Kidney (tissue), 13 donors: ENCODE measurements at regions not wholly inside any gene's neighbourhood (a gene's known extent, or its start where the extent isn't known, plus 50 kb on each side); places are given as distances from the start of the nearest gene placed in this dataset.

Experiments used
- DNase-seq, 5 donors: peaks; one replicate each; pipeline ENCODE4 v3.0.0-alpha.2; 2013 to 2020
- FAIRE-seq: peaks from 2 replicates; lab custom pipeline; 2012; peaks lifted over from hg19 to GRCh38; lab: Jason Lieb, UNC
- H3K27ac ChIP-seq, 2 donors: one replicate each; pipeline ENCODE4 v1.7.0; 2013; ENCODE audit warnings: low read depth in 2 of 2, low read length in 2 of 2, inconsistent platforms in 1 of 2
- H3K27me3 ChIP-seq: one replicate; pipeline ENCODE4 v1.7.1; 2013; ENCODE audit warnings: low read length, inconsistent platforms; ENCODE audit not compliant: control insufficient read depth, insufficient read depth
- H3K36me3 ChIP-seq, 3 donors: one replicate each; pipeline versions ENCODE4 v1.7.0 to v1.7.1; 2013; ENCODE audit warnings: low read length in 3 of 3, control low read depth in 1 of 3, inconsistent platforms in 1 of 3; ENCODE audit not compliant: insufficient read depth in 3 of 3, control insufficient read depth in 2 of 3
- H3K4me1 ChIP-seq, 3 donors: one replicate each; pipeline versions ENCODE4 v1.7.0 to v1.7.1; 2013; ENCODE audit warnings: low read length in 3 of 3, inconsistent platforms in 1 of 3, low read depth in 1 of 3; ENCODE audit not compliant: control insufficient read depth in 2 of 3, insufficient read depth in 2 of 3
- H3K4me3 ChIP-seq, 3 donors: one replicate each; pipeline versions ENCODE4 v1.7.0 to v1.8.1; 2013; ENCODE audit warnings: low read length in 3 of 3, control low read depth in 1 of 3, inconsistent platforms in 1 of 3
- H3K9ac ChIP-seq, 3 donors: one replicate each; pipeline versions ENCODE4 v1.7.0 to v1.7.1; 2013; ENCODE audit warnings: low read length in 3 of 3, control low read depth in 1 of 3, inconsistent platforms in 1 of 3
- H3K9me3 ChIP-seq, 3 donors: one replicate each; pipeline versions ENCODE4 v1.7.0 to v1.7.1; 2013; ENCODE audit warnings: low read length in 3 of 3, control low read depth in 1 of 3, inconsistent platforms in 1 of 3; ENCODE audit not compliant: control insufficient read depth in 2 of 3, insufficient read depth in 1 of 3
- intact Hi-C: fragments of 100-400 bp; cut with DNase I; formaldehyde crosslinking; loops from one replicate; pipeline ENCODE4 v1.11.1; 2022
- TF ChIP-seq, protein P1 (sequence below): IDR thresholded peaks from 3 replicates; pipeline ENCODE4 v1.5.1; 2012; ENCODE audit warnings: mild to moderate bottlenecking, moderate library complexity, borderline replicate concordance; ENCODE audit not compliant: insufficient read depth; ENCODE audit errors: extremely low read depth
- donor health status: control.
- donor health status: control.
- donor health status: control.
- donor health status: control.
- donor health status: control.
- donor health status: DM: yes; HTN: yes; CAD: no.
- donor health status: Normal renal cell carcinoma (clear cell type).

DNA sequence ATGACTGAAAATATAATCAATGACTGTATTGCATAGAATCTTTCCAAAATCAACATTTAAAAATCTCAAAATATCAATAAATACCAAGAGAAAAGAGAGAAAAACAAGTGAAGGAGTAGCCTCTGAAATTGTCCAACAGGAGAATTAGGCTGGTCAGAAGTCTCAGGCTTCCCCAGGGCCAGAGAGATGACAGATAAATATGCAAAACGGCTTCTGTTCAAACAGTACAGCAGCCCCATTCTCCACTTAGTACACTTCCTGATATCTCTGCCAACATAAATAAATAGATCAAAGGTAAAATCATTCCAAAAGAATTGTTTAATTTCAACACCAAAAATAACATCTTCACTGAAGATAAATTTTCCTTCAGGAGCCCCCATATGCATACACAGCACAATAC, 204.7 kb upstream of the GABRA2 start:
- Histone ChIP-seq H3K27ac (no peak overlapping the region), H3K36me3 (no peaks in the 10 kb centered on the region), H3K9ac (no peak overlapping the region), H3K4me3 (no peak overlapping the region), H3K4me1 (no peaks in the 10 kb centered on the region), H3K27me3 (no peaks in the 10 kb centered on the region), H3K9me3 (no peaks in the 10 kb centered on the region)
- no peak for FAIRE-seq
- intact Hi-C loops, result no loop called here
- no peak for DNase-seq
- TF ChIP-seq, protein P1, sequence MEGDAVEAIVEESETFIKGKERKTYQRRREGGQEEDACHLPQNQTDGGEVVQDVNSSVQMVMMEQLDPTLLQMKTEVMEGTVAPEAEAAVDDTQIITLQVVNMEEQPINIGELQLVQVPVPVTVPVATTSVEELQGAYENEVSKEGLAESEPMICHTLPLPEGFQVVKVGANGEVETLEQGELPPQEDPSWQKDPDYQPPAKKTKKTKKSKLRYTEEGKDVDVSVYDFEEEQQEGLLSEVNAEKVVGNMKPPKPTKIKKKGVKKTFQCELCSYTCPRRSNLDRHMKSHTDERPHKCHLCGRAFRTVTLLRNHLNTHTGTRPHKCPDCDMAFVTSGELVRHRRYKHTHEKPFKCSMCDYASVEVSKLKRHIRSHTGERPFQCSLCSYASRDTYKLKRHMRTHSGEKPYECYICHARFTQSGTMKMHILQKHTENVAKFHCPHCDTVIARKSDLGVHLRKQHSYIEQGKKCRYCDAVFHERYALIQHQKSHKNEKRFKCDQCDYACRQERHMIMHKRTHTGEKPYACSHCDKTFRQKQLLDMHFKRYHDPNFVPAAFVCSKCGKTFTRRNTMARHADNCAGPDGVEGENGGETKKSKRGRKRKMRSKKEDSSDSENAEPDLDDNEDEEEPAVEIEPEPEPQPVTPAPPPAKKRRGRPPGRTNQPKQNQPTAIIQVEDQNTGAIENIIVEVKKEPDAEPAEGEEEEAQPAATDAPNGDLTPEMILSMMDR, result no peak

DNA sequence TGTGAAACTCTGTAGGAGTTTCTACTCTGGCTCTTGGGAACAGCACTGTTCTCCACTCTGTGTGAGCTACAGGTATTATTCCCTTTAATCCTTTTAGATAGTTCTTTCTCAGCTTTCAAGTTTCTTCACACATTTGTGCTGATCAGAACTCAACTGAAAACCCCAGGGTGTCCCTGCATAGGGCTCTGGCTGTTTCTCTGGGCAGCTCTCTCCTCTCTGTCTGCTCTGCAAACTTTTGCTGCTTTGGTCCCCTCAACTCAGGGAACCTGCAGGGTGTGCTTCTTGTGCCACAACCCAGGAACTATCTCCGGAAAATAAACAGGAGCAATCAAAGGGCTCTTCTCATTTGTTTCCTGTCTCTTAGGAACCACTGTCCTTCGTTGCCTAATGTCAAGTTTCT, 196.6 kb upstream of the GABRA2 start:
- Histone ChIP-seq H3K9ac (no peak overlapping the region), H3K27ac (no peak overlapping the region), H3K4me1 (no peaks in the 10 kb centered on the region), H3K9me3 (no peaks in the 10 kb centered on the region), H3K27me3 (no peaks in the 10 kb centered on the region), H3K36me3 (no peaks in the 10 kb centered on the region), H3K4me3 (no peak overlapping the region)
- TF ChIP-seq, protein P1, result no peak
- DNase-seq, result no peak
- FAIRE-seq, result no peak
- intact Hi-C loops, result no loop called here

DNA sequence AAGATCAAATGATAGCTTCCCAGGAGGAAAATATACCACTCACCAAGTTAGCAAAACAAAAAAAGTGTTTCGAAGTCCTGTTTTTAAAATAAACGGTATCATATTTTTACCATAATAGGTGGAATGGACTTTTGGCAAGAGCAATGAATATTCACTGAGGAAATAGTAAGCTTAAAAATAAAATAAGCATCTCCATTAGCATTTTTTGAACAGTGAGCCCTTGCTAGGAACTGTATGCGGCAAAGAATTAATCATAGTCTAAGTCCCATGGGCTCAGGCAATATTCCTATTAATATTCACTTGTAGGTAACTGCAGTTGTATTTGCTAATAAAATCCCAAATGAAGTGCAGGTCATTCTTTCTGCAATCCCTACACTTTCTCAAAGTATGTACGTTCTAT, 191.7 kb upstream of the GABRA2 start:
- intact Hi-C loops, result no loop called here
- TF ChIP-seq, protein P1, result no peak
- FAIRE-seq (no peak), DNase-seq (no peak)
- Histone ChIP-seq H3K27me3 (no peaks in the 10 kb centered on the region), H3K4me3 (no peak overlapping the region), H3K27ac (no peak overlapping the region), H3K9ac (no peak overlapping the region), H3K9me3 (no peaks in the 10 kb centered on the region), H3K4me1 (no peaks in the 10 kb centered on the region), H3K36me3 (no peaks in the 10 kb centered on the region)

DNA sequence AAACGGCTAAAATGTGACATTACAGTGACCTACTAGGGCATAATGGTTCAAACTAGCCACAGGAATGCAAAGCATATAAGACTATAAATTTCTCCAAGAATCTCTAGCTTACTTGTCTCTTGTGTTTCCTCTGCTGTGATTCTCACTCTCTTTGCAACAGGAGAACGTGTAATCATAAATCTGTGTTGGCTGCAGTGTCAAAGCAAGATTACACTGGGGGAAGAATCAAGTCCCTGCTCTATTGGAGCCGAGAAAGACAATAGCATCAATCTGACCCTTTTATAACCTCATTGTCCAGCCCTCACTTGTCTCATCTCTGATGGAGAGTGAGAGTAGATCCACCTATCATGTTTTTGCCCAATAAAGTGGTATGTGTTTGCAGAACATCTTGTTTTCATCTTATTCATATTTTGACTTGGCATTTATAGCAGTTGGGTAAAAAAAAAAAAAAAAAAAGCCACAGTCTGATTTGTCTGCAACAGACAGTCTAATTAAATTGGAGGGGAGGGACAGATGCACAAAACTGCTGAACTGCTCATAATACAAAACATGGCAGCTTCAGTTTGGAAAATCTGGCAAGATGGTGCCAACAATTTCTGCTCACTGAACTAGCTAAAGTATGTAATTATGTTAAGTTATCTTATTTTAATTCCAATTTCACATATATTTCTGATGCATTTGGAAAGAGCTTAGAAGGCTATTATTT, 165.0 kb upstream of the GABRA2 start:
- TF ChIP-seq, protein P1, result no peak
- FAIRE-seq, result no peak

More for the DNA sequence above, 165.0 kb upstream of the GABRA2 start:
- no peaks in the 10 kb centered on the region for H3K27me3 ChIP-seq
- peak in 3 of 5 donors; percentile 23 to 77 (median 66) for DNase-seq
- H3K36me3 ChIP-seq, result no peaks in the 10 kb centered on the region
- no peak overlapping the region for H3K27ac ChIP-seq
- intact Hi-C loops, result no loop called here
- no peaks in the 10 kb centered on the region for H3K4me1 ChIP-seq
- no peaks in the 10 kb centered on the region for H3K9me3 ChIP-seq
- H3K9ac ChIP-seq, result no peak overlapping the region
- no peak overlapping the region for H3K4me3 ChIP-seq
